Heart left ventricle (tissue), 13 donors: ENCODE measurements at regions not wholly inside any gene's neighbourhood (a gene's known extent, or its start where the extent isn't known, plus 50 kb on each side); places are given as distances from the start of the nearest gene placed in this dataset.

Experiments
- POLR2A ChIP-seq, 2 donors: fragments of 450-650 bp; IDR thresholded peaks; one replicate each; pipeline ENCODE4 v1.6.1; 2017; ENCODE audit warnings: antibody characterized with exemption in 2 of 2, mild to moderate bottlenecking in 2 of 2, moderate library complexity in 2 of 2
- TF ChIP-seq, protein P1 (sequence below), 12 donors: fragments of 200-600 bp; sonication (generic) in 4 of 12; IDR thresholded peaks; one replicate each; pipeline versions ENCODE4 v1.5.0 to v1.8.0; 2018 to 2022; ENCODE audit warnings: antibody characterized with exemption in 12 of 12, mild to moderate bottlenecking in 5 of 12
- donor health status: ischemic (EF 13 %, LVEDD 7.1; RV severe dilation, severe dysfunction).
- donor health status: DM: no; HTN: yes; CAD: no.
- donor health status: DM: no; HTN: no; CAD: no.
- donor health status: ischemic (EF 25% LVEDD 6.9; RV normal size, moderate dysfunction).
- donor health status: ischemic (EF 25% LVEDD 5.7; RV mildly dilated, moderate dysfunction).
- donor health status: ischemic (EF 35%, LVEDD 5.7; RV mildly dilated, moderate dysfunction).
- donor health status: nonischemic (EF 11% LVEDD 7.7; RV severe dilation, severe dysfunction).
- donor health status: DM: yes; HTN: yes; CAD: no.
- donor health status: PGD.
- donor health status: ischemic (EF 29% LVEDD 5.4; RV normal size, mild dysfunction).
- donor health status: nonischemic (EF 23%, LVEDD 6.1; RV moderate dilation, normal function).

GRCh38 chr13:90933097-90933826 lies 414.2 kb upstream of the MIR17HG start:
- TF ChIP-seq, protein P1, sequence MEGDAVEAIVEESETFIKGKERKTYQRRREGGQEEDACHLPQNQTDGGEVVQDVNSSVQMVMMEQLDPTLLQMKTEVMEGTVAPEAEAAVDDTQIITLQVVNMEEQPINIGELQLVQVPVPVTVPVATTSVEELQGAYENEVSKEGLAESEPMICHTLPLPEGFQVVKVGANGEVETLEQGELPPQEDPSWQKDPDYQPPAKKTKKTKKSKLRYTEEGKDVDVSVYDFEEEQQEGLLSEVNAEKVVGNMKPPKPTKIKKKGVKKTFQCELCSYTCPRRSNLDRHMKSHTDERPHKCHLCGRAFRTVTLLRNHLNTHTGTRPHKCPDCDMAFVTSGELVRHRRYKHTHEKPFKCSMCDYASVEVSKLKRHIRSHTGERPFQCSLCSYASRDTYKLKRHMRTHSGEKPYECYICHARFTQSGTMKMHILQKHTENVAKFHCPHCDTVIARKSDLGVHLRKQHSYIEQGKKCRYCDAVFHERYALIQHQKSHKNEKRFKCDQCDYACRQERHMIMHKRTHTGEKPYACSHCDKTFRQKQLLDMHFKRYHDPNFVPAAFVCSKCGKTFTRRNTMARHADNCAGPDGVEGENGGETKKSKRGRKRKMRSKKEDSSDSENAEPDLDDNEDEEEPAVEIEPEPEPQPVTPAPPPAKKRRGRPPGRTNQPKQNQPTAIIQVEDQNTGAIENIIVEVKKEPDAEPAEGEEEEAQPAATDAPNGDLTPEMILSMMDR (IDR thresholded peaks at IDR 0.05), result no peak
- TF ChIP-seq POLR2A (IDR thresholded peaks at IDR 0.05), result no peak
